Upper lobe of left lung (tissue), 4 donors: ENCODE measurements at regions not wholly inside any gene's neighbourhood (a gene's known extent, or its start where the extent isn't known, plus 50 kb on each side); places are given as distances from the start of the nearest gene placed in this dataset.

Experiments
- CTCF ChIP-seq, 6 experiments: fragments of 450-650 bp in 4 of 6; fragments of 200-600 bp in 2 of 6; sonication (generic) in 2 of 6; IDR thresholded peaks; one replicate each; pipeline ENCODE4 v1.5.1; 2016 to 2019; ENCODE audit warnings: antibody characterized with exemption in 6 of 6
- EP300 ChIP-seq, 4 donors: sonication (generic); formaldehyde crosslinking; IDR thresholded peaks; one replicate each; pipeline ENCODE4 v1.5.1; 2017; ENCODE audit warnings: antibody characterized with exemption in 4 of 4, control low read depth in 2 of 4
- POLR2A ChIP-seq, 4 donors: fragments of 450-650 bp; IDR thresholded peaks; one replicate each; pipeline ENCODE4 v1.5.1; 2016 to 2017; ENCODE audit warnings: antibody characterized with exemption in 4 of 4, mild to moderate bottlenecking in 2 of 4
- POLR2AphosphoS5 ChIP-seq, 2 donors: sonication (generic); formaldehyde crosslinking; IDR thresholded peaks; one replicate each; pipeline ENCODE4 v1.5.1; 2017; ENCODE audit warnings: antibody characterized with exemption in 2 of 2

GRCh38 chr20:19833395-19833794 is 75.3 kb downstream of the RIN2 start:
- TF ChIP-seq CTCF (IDR thresholded peaks at IDR 0.05) (no peak), EP300 (IDR thresholded peaks at IDR 0.05) (no peak), POLR2AphosphoS5 (IDR thresholded peaks at IDR 0.05) (no peak), POLR2A (IDR thresholded peaks at IDR 0.05) (no peak)
